GM12892 (cell line): ENCODE measurements at regions not wholly inside any gene's neighbourhood (a gene's known extent, or its start where the extent isn't known, plus 50 kb on each side); places are given as distances from the start of the nearest gene placed in this dataset.

ENCODE experiments used
- POLR2A ChIP-seq: IDR thresholded peaks from 2 replicates; pipeline ENCODE4 v1.6.1; 2011; ENCODE audit warnings: low read depth, low read length, control low read depth
- POLR2AphosphoS5 ChIP-seq: IDR thresholded peaks from 2 replicates; pipeline ENCODE4 v1.6.1; 2011; ENCODE audit warnings: low read depth, low read length, control low read depth
- TAF1 ChIP-seq: IDR thresholded peaks from 2 replicates; pipeline ENCODE4 v1.6.1; 2011; ENCODE audit warnings: low read depth, mild to moderate bottlenecking, control low read depth, low read length, borderline replicate concordance

- TF ChIP-seq POLR2A (no peak), POLR2AphosphoS5 (no peak), TAF1 (no peak)
Observed at GRCh38 chr2:45265336-45265735, 256.1 kb upstream of the SIX2 start.
